M059J (cell line): ENCODE measurements at regions not wholly inside any gene's neighbourhood (a gene's known extent, or its start where the extent isn't known, plus 50 kb on each side); places are given as distances from the start of the nearest gene placed in this dataset.

Experiments
- DNase-seq: peaks from one replicate; pipeline ENCODE4 v3.0.0-alpha.2; 2012; ENCODE audit warnings: low read depth

GRCh38 chr3:95351158-95351557 lies 1288.3 kb downstream of the NSUN3 start:
- no peak for DNase-seq

GRCh38 chr3:95352471-95352870 lies 1289.6 kb downstream of the NSUN3 start:
- DNase-seq, result no peak

- DNase-seq, result no peak
These were observed 1291.6 kb downstream of the NSUN3 start for GRCh38 chr3:95354489-95354888.

GRCh38 chr3:95356764-95357501 lies 1294.1 kb downstream of the NSUN3 start:
- no peak for DNase-seq

- no peak for DNase-seq
These were observed 1324.6 kb downstream of the NSUN3 start for GRCh38 chr3:95387242-95388021.

GRCh38 chr3:95389725-95390313 lies 1327.0 kb downstream of the NSUN3 start:
- no peak for DNase-seq

GRCh38 chr3:95394286-95394685 lies 1331.4 kb downstream of the NSUN3 start:
- no peak for DNase-seq

GRCh38 chr3:95399585-95399984 lies 1336.7 kb downstream of the NSUN3 start:
- DNase-seq, result no peak

GRCh38 chr3:95401693-95402092 lies 1338.8 kb downstream of the NSUN3 start:
- DNase-seq, result no peak

GRCh38 chr3:95407709-95408463 lies 1345.0 kb downstream of the NSUN3 start:
- no peak for DNase-seq

- DNase-seq, result no peak
These were observed 1345.6 kb downstream of the NSUN3 start for GRCh38 chr3:95408464-95408862.

GRCh38 chr3:95418251-95418650 lies 1355.4 kb downstream of the NSUN3 start:
- no peak for DNase-seq

- no peak for DNase-seq
These were observed 1361.4 kb downstream of the NSUN3 start for GRCh38 chr3:95424279-95424678.

GRCh38 chr3:95434491-95434890 lies 1371.6 kb downstream of the NSUN3 start:
- DNase-seq, result no peak

- DNase-seq, result no peak
These were observed 1374.5 kb downstream of the NSUN3 start for GRCh38 chr3:95437409-95437808.

GRCh38 chr3:95438274-95438673 lies 1375.4 kb downstream of the NSUN3 start:
- no peak for DNase-seq

GRCh38 chr3:95442766-95443165 lies 1371.6 kb upstream of the EPHA6 start:
- DNase-seq, result no peak

GRCh38 chr3:95449841-95450240 lies 1364.6 kb upstream of the EPHA6 start:
- DNase-seq, result no peak

- no peak for DNase-seq
These were observed 1361.2 kb upstream of the EPHA6 start for GRCh38 chr3:95453242-95453641.

- no peak for DNase-seq
These were observed 1357.6 kb upstream of the EPHA6 start for GRCh38 chr3:95456835-95457234.

GRCh38 chr3:95459706-95460105 lies 1354.7 kb upstream of the EPHA6 start:
- no peak for DNase-seq

GRCh38 chr3:95460274-95460673 lies 1354.1 kb upstream of the EPHA6 start:
- no peak for DNase-seq
